ENCODE measurements at regions not wholly inside any gene's neighbourhood (a gene's known extent, or its start where the extent isn't known, plus 50 kb on each side); places are given as distances from the start of the nearest gene placed in this dataset.

- H3K9me3 ChIP-seq (ENCODE audit: insufficient read depth in 2 of 2, low read depth in 1 of 2, low read length in 1 of 2), result peaks cover 62 to 66% of the 10 kb centered on the region in 2 experiments
- H3K14ac ChIP-seq (ENCODE audit: insufficient read length), result no peak overlapping the region
- no peak overlapping the region for H2BK5ac ChIP-seq (ENCODE audit: low read depth, low read length)
- no peak overlapping the region for H3K27ac ChIP-seq (ENCODE audit: low read depth, low read length)
- H3K4me1 ChIP-seq (replicated peaks in 1 of 4; ENCODE audit: control insufficient read depth in 3 of 4, insufficient read depth in 4 of 4, low read length in 3 of 4), result no peaks in the 10 kb centered on the region
- no peak overlapping the region for H4K5ac ChIP-seq (ENCODE audit: insufficient read length, low read depth, low read length)
- H3K9ac ChIP-seq (replicated peaks in 1 of 4; ENCODE audit: extremely low read depth in 1 of 4, low read depth in 3 of 4, low read length in 3 of 4), result no peak overlapping the region
- TF ChIP-seq SAP30 (IDR thresholded peaks at IDR 0.05; ENCODE audit: insufficient read depth, insufficient replicate concordance, low read length) (no peak), TCF12 (IDR thresholded peaks at IDR 0.05; ENCODE audit: low read depth, low read length) (no peak), CREB1 (IDR thresholded peaks at IDR 0.05) (no peak), TEAD4 (IDR thresholded peaks at IDR 0.05; ENCODE audit: low read depth, low read length) (no peak), TAF1 (IDR thresholded peaks at IDR 0.05; ENCODE audit: low read depth, low read length) (no peak), BRCA1 (IDR thresholded peaks at IDR 0.05; ENCODE audit: low read depth, low read length) (no peak), SIX5 (IDR thresholded peaks at IDR 0.05; ENCODE audit: low read depth, low read length) (no peak), SP4 (IDR thresholded peaks at IDR 0.05; ENCODE audit: low read length) (no peak), TAF7 (optimal IDR thresholded peaks at IDR 0.05; ENCODE audit: borderline replicate concordance, low read depth, low read length) (no peak), CEBPB (IDR thresholded peaks at IDR 0.05; ENCODE audit: low read depth, low read length) (no peak)
- no peak overlapping the region for H4K91ac ChIP-seq (replicated peaks; ENCODE audit: insufficient read length, low read length)
- no peak overlapping the region for H2AK5ac ChIP-seq (ENCODE audit: low read depth, low read length)
- no peak overlapping the region for H4K8ac ChIP-seq (ENCODE audit: extremely low read depth, insufficient read depth, low read length)
- H2BK20ac ChIP-seq (ENCODE audit: low read length), result no peak overlapping the region
- no peak overlapping the region for H3K23ac ChIP-seq (ENCODE audit: insufficient read length)
- no peak overlapping the region for H3K4me2 ChIP-seq (ENCODE audit: insufficient read depth in 1 of 2, low read depth in 2 of 2, low read length in 2 of 2)
- no peak overlapping the region for H2BK15ac ChIP-seq (ENCODE audit: low read length)
- CTCF ChIA-PET (ENCODE audit: partially characterized antibody), result interaction anchor here (0.7 kb wide), 1 partner anchor 19 kb away, joined by 3 read pairs; no protein-coding TSS in a partner anchor
- no peak overlapping the region for H3K18ac ChIP-seq (ENCODE audit: extremely low read depth, low read length)
- no peak for DNase-seq (ENCODE audit: low read depth in 1 of 2, low spot score in 2 of 2)
- H3K4me3 ChIP-seq (ENCODE audit: extremely low read depth in 1 of 4, insufficient read depth in 2 of 4, low read depth in 3 of 4, low read length in 4 of 4), result no peak overlapping the region
- H2BK12ac ChIP-seq (ENCODE audit: low read depth, low read length), result no peak overlapping the region
- no peaks in the 10 kb centered on the region for H3K79me2 ChIP-seq (ENCODE audit: control insufficient read depth in 1 of 2, insufficient read depth in 2 of 2, low read length in 2 of 2)
- no peak for FAIRE-seq
- H3K23me2 ChIP-seq (ENCODE audit: low read depth, low read length), result no peaks in the 10 kb centered on the region
- no peaks in the 10 kb centered on the region for H3K27me3 ChIP-seq (replicated peaks in 1 of 4; ENCODE audit: control insufficient read depth in 3 of 4, extremely low read depth in 1 of 4, insufficient read depth in 3 of 4, low read length in 3 of 4)
- H3K79me1 ChIP-seq (ENCODE audit: low read depth, low read length), result no peaks in the 10 kb centered on the region
- no peaks in the 10 kb centered on the region for H4K20me1 ChIP-seq (replicated peaks in 1 of 2; ENCODE audit: control insufficient read depth in 1 of 2, insufficient read depth in 2 of 2, low read length in 2 of 2)
- 68% methylated on average over 5 of the region's 5 CpGs; no CpG with 5 or more reads in 1 of the 2 experiments for WGBS, 2 experiments (ENCODE audit: extremely low coverage in 1 of 2, insufficient coverage in 1 of 2, insufficient read length in 1 of 2, insufficient replicate concordance in 2 of 2, low coverage in 1 of 2, low lambda C conversion rate in 2 of 2, missing lambda C conversion rate in 1 of 2)
- no peak overlapping the region for H2BK120ac ChIP-seq (replicated peaks; ENCODE audit: low read depth, low read length)
- POLR2A ChIA-PET (ENCODE audit: partially characterized antibody), result no interaction called here
- H3K56ac ChIP-seq (replicated peaks; ENCODE audit: insufficient read length, low read depth, low read length), result no peak overlapping the region
- H2AFZ ChIP-seq (ENCODE audit: low read length), result no peak overlapping the region
- no peaks in the 10 kb centered on the region for H3K36me3 ChIP-seq (ENCODE audit: control insufficient read depth in 2 of 4, insufficient read depth in 4 of 4, low read length in 3 of 4)
- no peak overlapping the region for H3K4ac ChIP-seq (replicated peaks; ENCODE audit: insufficient read length, low read depth, low read length)
Measured at GRCh38 chr15:19988094-19988660, 553.4 kb downstream of the GOLGA6L6 start.
